Ascending aorta (tissue), 2 donors: ENCODE measurements at regions not wholly inside any gene's neighbourhood (a gene's known extent, or its start where the extent isn't known, plus 50 kb on each side); places are given as distances from the start of the nearest gene placed in this dataset.

Source experiments
- DNase-seq, 2 donors: peaks; one replicate each; pipeline ENCODE4 v3.0.0-alpha.2; 2019; ENCODE audit warnings: low spot score in 2 of 2
- H3K27ac ChIP-seq, 2 donors: fragments of 200-600 bp; sonication (generic); one replicate each; pipeline ENCODE4 v1.5.1; 2016 to 2017; ENCODE audit warnings: mild to moderate bottlenecking in 1 of 2
- H3K27me3 ChIP-seq: fragments of 200-600 bp; sonication (generic); one replicate; pipeline ENCODE4 v1.5.1; 2017
- H3K36me3 ChIP-seq, 2 donors: fragments of 200-600 bp; sonication (generic); one replicate each; pipeline ENCODE4 v1.5.1; 2016
- H3K4me1 ChIP-seq, 2 donors: fragments of 200-600 bp; sonication (generic); one replicate each; pipeline ENCODE4 v1.5.1; 2016 to 2017; ENCODE audit warnings: mild to moderate bottlenecking in 1 of 2
- H3K4me3 ChIP-seq, 2 donors: fragments of 200-600 bp; sonication (generic); one replicate each; pipeline ENCODE4 v1.5.1; 2016 to 2017; ENCODE audit warnings: mild to moderate bottlenecking in 1 of 2
- H3K9me3 ChIP-seq, 2 donors: fragments of 200-600 bp; sonication (generic); one replicate each; pipeline ENCODE4 v1.5.1; 2016
- CTCF ChIP-seq, 3 experiments: fragments of 200-600 bp in 2 of 3; fragments of 450-650 bp in 1 of 3; sonication (generic) in 2 of 3; IDR thresholded peaks; one replicate each; pipeline ENCODE4 v1.5.1; 2016 to 2019; ENCODE audit warnings: antibody characterized with exemption in 3 of 3, mild to moderate bottlenecking in 1 of 3, moderate library complexity in 1 of 3
- intact Hi-C: fragments of 100-400 bp; cut with DNase I; formaldehyde crosslinking; loops from one replicate; pipeline ENCODE4 v1.15.1; 2023

- no peak for DNase-seq
- Histone ChIP-seq H3K9me3 (no peaks in the 10 kb centered on the region), H3K4me1 (no peaks in the 10 kb centered on the region), H3K4me3 (no peak overlapping the region), H3K36me3 (no peaks in the 10 kb centered on the region), H3K27me3 (no peaks in the 10 kb centered on the region), H3K27ac (no peak overlapping the region)
- intact Hi-C loops, result no loop called here
- TF ChIP-seq CTCF (IDR thresholded peaks at IDR 0.05), result no peak
Observed at GRCh38 chr4:179112441-179113170, 1670.4 kb upstream of the AGA start.

- Histone ChIP-seq H3K27ac (no peak overlapping the region), H3K9me3 (no peaks in the 10 kb centered on the region), H3K36me3 (no peaks in the 10 kb centered on the region), H3K4me3 (no peak overlapping the region), H3K27me3 (no peaks in the 10 kb centered on the region), H3K4me1 (no peaks in the 10 kb centered on the region)
- intact Hi-C loops, result no loop called here
- TF ChIP-seq CTCF (IDR thresholded peaks at IDR 0.05), result no peak
- DNase-seq, result no peak
Observed at GRCh38 chr4:179114615-179115014, 1672.4 kb upstream of the AGA start.

DNA sequence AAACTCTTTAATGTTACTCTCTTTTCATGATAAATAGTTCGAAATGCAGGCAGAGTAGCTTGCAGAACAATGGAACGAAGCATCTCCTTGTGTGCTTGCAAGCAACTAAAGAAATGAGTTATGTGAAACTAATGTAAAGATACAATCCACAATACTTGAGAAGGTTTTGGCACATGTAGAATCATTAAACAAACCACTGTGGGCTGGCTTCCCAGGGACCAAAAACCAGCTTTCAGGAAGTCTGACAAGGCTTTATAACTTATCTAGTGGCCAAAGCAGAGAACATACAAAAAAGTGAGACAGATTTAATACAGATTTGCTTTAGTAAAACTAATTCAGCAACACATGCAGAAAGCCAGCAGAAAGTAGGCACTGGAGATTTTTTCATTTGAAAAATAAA, 1673.8 kb upstream of the AGA start:
- DNase-seq, result no peak
- Histone ChIP-seq H3K36me3 (no peaks in the 10 kb centered on the region), H3K9me3 (no peaks in the 10 kb centered on the region), H3K27ac (no peak overlapping the region), H3K4me3 (no peak overlapping the region), H3K27me3 (no peaks in the 10 kb centered on the region), H3K4me1 (no peaks in the 10 kb centered on the region)
- intact Hi-C loops, result no loop called here
- no peak for TF ChIP-seq CTCF (IDR thresholded peaks at IDR 0.05)

DNA sequence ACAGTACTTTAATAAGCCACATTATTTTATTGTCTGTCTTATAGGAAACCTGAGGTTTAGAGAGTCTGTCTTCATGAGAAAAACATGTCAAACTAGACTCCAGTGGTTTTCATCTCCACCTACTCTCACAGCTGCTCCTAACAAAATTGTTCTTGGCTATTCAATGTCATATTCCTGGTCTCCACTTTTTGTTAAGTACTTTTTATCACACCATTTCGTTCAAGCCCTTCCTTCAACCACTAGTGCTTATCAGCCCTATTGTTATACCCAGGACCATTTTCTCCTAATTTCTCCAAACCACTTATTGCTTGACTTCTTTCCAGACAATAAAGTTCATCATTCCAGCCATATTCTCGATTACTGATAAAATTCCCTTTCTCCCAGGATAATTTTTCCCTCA, 1674.3 kb upstream of the AGA start:
- Histone ChIP-seq H3K9me3 (no peaks in the 10 kb centered on the region), H3K27ac (no peak overlapping the region), H3K4me1 (no peaks in the 10 kb centered on the region), H3K36me3 (no peaks in the 10 kb centered on the region), H3K27me3 (no peaks in the 10 kb centered on the region), H3K4me3 (no peak overlapping the region)
- DNase-seq, result no peak
- TF ChIP-seq CTCF (IDR thresholded peaks at IDR 0.05), result no peak
- intact Hi-C loops, result no loop called here

- Histone ChIP-seq H3K36me3 (no peaks in the 10 kb centered on the region), H3K27ac (no peak overlapping the region), H3K4me1 (no peaks in the 10 kb centered on the region), H3K27me3 (no peaks in the 10 kb centered on the region), H3K4me3 (no peak overlapping the region), H3K9me3 (no peaks in the 10 kb centered on the region)
- no peak for TF ChIP-seq CTCF (IDR thresholded peaks at IDR 0.05)
- intact Hi-C loops, result no loop called here
- DNase-seq, result no peak
Observed at GRCh38 chr4:179123084-179123483, 1680.8 kb upstream of the AGA start.

DNA sequence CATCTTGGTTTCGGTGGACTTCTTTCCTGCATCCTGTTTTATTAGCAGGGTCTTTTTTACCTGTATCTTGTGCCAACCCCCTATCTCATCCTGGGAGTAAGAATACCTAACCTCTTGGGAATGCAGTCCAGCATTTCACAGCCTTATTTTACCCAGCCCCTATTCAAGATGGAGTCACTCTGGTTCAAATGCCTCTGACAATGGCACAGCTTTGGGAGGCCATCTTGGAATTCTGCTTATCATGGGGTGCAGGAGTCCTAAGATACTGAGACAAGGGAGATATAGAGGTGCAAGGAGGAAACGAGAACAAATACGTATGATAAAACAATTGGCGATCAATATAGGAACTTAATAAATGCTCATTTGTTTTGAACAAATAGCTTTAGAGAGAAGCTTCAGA, 1682.2 kb upstream of the AGA start:
- Histone ChIP-seq H3K9me3 (no peaks in the 10 kb centered on the region), H3K36me3 (no peaks in the 10 kb centered on the region), H3K4me1 (no peaks in the 10 kb centered on the region), H3K27ac (no peak overlapping the region), H3K27me3 (no peaks in the 10 kb centered on the region), H3K4me3 (no peak overlapping the region)
- no peak for TF ChIP-seq CTCF (IDR thresholded peaks at IDR 0.05)
- DNase-seq, result no peak
- intact Hi-C loops, result no loop called here
